Lower lobe of right lung (tissue), 2 donors: ENCODE measurements at regions not wholly inside any gene's neighbourhood (a gene's known extent, or its start where the extent isn't known, plus 50 kb on each side); places are given as distances from the start of the nearest gene placed in this dataset.

Source experiments
- ATAC-seq, 2 donors: fragments of 200-7000 bp; cut with Tn5 transposase; one replicate each; pipeline ENCODE4 v1.9.1; 2020 to 2022; ENCODE audit warnings: mild to moderate bottlenecking in 2 of 2, moderate library complexity in 2 of 2
- DNase-seq: peaks from one replicate; pipeline ENCODE4 v3.0.0-alpha.2; 2020
- H3K27ac ChIP-seq: fragments of 200-600 bp; one replicate; pipeline ENCODE4 v1.8.0; 2022
- H3K27me3 ChIP-seq: fragments of 200-600 bp; one replicate; pipeline ENCODE4 v1.8.0; 2022; ENCODE audit warnings: low read depth
- H3K36me3 ChIP-seq: fragments of 200-600 bp; one replicate; pipeline ENCODE4 v1.8.0; 2022; ENCODE audit warnings: mild to moderate bottlenecking
- H3K4me1 ChIP-seq: fragments of 200-600 bp; one replicate; pipeline ENCODE4 v1.8.0; 2022
- H3K4me3 ChIP-seq: fragments of 200-600 bp; one replicate; pipeline ENCODE4 v1.8.0; 2022; ENCODE audit warnings: mild to moderate bottlenecking
- H3K9me3 ChIP-seq: fragments of 200-600 bp; one replicate; pipeline ENCODE4 v1.8.0; 2022
- CTCF ChIP-seq: fragments of 200-600 bp; IDR thresholded peaks from one replicate; pipeline ENCODE4 v1.8.0; 2022; ENCODE audit warnings: antibody characterized with exemption, mild to moderate bottlenecking
- intact Hi-C: fragments of 100-400 bp; cut with DNase I; formaldehyde crosslinking; loops from one replicate; pipeline ENCODE4 v1.11.0; 2022
- donor health status: DM: no; HTN: yes; CAD: no; lungs with severe emphysema.

GRCh38 chr20:55172310-55173002, 697.1 kb downstream of the DOK5 start:
- Histone ChIP-seq H3K4me3 (no peak overlapping the region), H3K9me3 (no peaks in the 10 kb centered on the region), H3K36me3 (no peaks in the 10 kb centered on the region), H3K27me3 (no peaks in the 10 kb centered on the region), H3K27ac (no peak overlapping the region), H3K4me1 (no peaks in the 10 kb centered on the region)
- ATAC-seq (no peak), DNase-seq (no peak)
- intact Hi-C loops = no loop called here
- no peak for TF ChIP-seq CTCF

- no peaks in the 10 kb centered on the region for H3K4me1 ChIP-seq
- no peak overlapping the region for H3K4me3 ChIP-seq
- H3K9me3 ChIP-seq = no peaks in the 10 kb centered on the region
- no peaks in the 10 kb centered on the region for H3K27me3 ChIP-seq
- TF ChIP-seq CTCF = no peak
- intact Hi-C loops = no loop called here
- no peak overlapping the region for H3K27ac ChIP-seq
- no peaks in the 10 kb centered on the region for H3K36me3 ChIP-seq
- DNase-seq (no peak), ATAC-seq (no peak)
Measured at GRCh38 chr20:55166063-55166462, 690.7 kb downstream of the DOK5 start.

GRCh38 chr20:55160996-55161395, 685.6 kb downstream of the DOK5 start:
- Histone ChIP-seq H3K4me1 (no peaks in the 10 kb centered on the region), H3K4me3 (no peak overlapping the region), H3K36me3 (no peaks in the 10 kb centered on the region), H3K27me3 (no peaks in the 10 kb centered on the region), H3K27ac (no peak overlapping the region), H3K9me3 (no peaks in the 10 kb centered on the region)
- intact Hi-C loops = no loop called here
- no peak for DNase-seq
- no peak for ATAC-seq
- no peak for TF ChIP-seq CTCF

- TF ChIP-seq CTCF = no peak
- ATAC-seq = no peak
Measured at GRCh38 chr20:55160037-55160436, 684.6 kb downstream of the DOK5 start.

GRCh38 chr20:55159230-55159629, 683.8 kb downstream of the DOK5 start:
- intact Hi-C loops = no loop called here
- DNase-seq = no peak
- no peak for TF ChIP-seq CTCF
- Histone ChIP-seq H3K27me3 (no peaks in the 10 kb centered on the region), H3K27ac (no peak overlapping the region), H3K36me3 (no peaks in the 10 kb centered on the region), H3K4me3 (no peak overlapping the region), H3K9me3 (no peaks in the 10 kb centered on the region), H3K4me1 (no peaks in the 10 kb centered on the region)
- ATAC-seq = no peak

More at GRCh38 chr20:55160037-55160436, 684.6 kb downstream of the DOK5 start:
- no peaks in the 10 kb centered on the region for H3K27me3 ChIP-seq
- DNase-seq = no peak
- H3K4me1 ChIP-seq = no peaks in the 10 kb centered on the region
- no peak overlapping the region for H3K27ac ChIP-seq
- H3K9me3 ChIP-seq = no peaks in the 10 kb centered on the region
- H3K36me3 ChIP-seq = no peaks in the 10 kb centered on the region
- intact Hi-C loops = no loop called here
- H3K4me3 ChIP-seq = no peak overlapping the region
